Testis (tissue), 2 donors: ENCODE measurements at regions not wholly inside any gene's neighbourhood (a gene's known extent, or its start where the extent isn't known, plus 50 kb on each side); places are given as distances from the start of the nearest gene placed in this dataset.

Experiments
- DNase-seq: peaks from one replicate; pipeline ENCODE4 v3.0.0-alpha.2; 2019
- H3K27ac ChIP-seq, 2 donors: fragments of 200-600 bp; sonication (generic); one replicate each; pipeline ENCODE4 v1.5.1; 2019
- H3K27me3 ChIP-seq: fragments of 200-600 bp; sonication (generic); one replicate; pipeline ENCODE4 v1.5.1; 2019
- H3K36me3 ChIP-seq: fragments of 200-600 bp; sonication (generic); one replicate; pipeline ENCODE4 v1.5.1; 2017; ENCODE audit warnings: low read depth; ENCODE audit errors: missing control alignments
- H3K4me1 ChIP-seq: fragments of 200-600 bp; sonication (generic); one replicate; pipeline ENCODE4 v1.5.1; 2019
- H3K4me3 ChIP-seq, 2 donors: fragments of 200-600 bp; sonication (generic); one replicate each; pipeline ENCODE4 v1.5.1; 2017 to 2019
- H3K9me3 ChIP-seq: fragments of 200-600 bp; sonication (generic); one replicate; pipeline ENCODE4 v1.5.1; 2017
- POLR2A ChIP-seq: fragments of 450-650 bp; IDR thresholded peaks from one replicate; pipeline ENCODE4 v1.6.1; 2017; ENCODE audit warnings: antibody characterized with exemption, mild to moderate bottlenecking, moderate library complexity
- WGBS, 2 donors: methylation state at CpG; one replicate each; pipeline ENCODE4 v1.1.5; 2018; 5-methylcytosine and 5-hydroxymethylcytosine counted together
- intact Hi-C: fragments of 100-400 bp; cut with DNase I; formaldehyde crosslinking; loops from one replicate; pipeline ENCODE4 v1.15.1; 2023; ENCODE audit warnings: low total_unique reads
- TF ChIP-seq, protein P1 (sequence below), 3 experiments: fragments of 450-650 bp in 2 of 3; fragments of 200-600 bp in 1 of 3; sonication (generic) in 1 of 3; IDR thresholded peaks; one replicate each; pipeline ENCODE4 v1.5.1; 2016 to 2019; ENCODE audit warnings: antibody characterized with exemption in 3 of 3, mild to moderate bottlenecking in 2 of 3, moderate library complexity in 1 of 3

DNA sequence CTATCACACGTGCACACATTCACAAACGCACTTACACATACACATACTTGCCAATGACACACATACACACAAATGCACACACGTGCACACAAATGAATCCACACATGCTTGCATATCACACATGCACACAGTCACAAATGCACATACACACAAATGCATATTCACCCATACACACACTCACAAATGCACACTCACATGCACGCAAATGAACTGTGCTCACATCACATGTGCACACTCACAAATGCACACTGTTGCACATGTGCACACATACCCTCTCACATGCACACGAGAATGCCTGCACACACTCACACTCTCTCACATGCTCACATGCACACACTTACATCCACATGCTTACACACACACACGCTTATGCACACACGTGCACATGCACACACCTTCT lies 368.1 kb downstream of the EIPR1 start:
- WGBS, 2 donors = 64 to 73% methylated on average over 6 to 7 of the region's 7 CpGs
- no peak overlapping the region for H3K4me3 ChIP-seq

DNA sequence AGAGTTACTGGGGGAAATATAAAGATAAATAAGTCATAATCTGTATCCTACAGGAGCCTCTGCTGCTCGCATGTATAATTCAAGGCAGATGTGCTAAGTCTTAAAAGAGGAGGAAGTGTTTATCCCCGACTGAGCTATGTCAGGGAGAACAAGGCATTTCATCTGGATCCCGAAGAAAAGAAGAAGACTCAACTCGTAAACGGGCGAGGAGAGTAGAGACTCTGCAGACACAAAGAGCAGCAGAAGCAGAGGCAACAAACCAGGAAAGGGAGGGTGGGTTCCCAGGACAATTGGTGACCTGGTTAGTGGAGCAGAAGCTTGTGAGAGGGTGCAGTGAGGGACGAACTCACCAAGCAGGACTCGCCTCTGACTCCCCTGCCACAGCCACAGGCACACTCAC lies 368.6 kb downstream of the EIPR1 start:
- Histone ChIP-seq H3K4me1 (no peaks in the 10 kb centered on the region), H3K4me3 (no peak overlapping the region), H3K27ac (no peak overlapping the region), H3K27me3 (no peaks in the 10 kb centered on the region), H3K9me3 (no peaks in the 10 kb centered on the region), H3K36me3 (no peaks in the 10 kb centered on the region)
- WGBS, 2 donors = 22 to 24% methylated on average over 8 of the region's 8 CpGs
- intact Hi-C loops = no loop called here
- no peak for TF ChIP-seq POLR2A
- TF ChIP-seq, protein P1, sequence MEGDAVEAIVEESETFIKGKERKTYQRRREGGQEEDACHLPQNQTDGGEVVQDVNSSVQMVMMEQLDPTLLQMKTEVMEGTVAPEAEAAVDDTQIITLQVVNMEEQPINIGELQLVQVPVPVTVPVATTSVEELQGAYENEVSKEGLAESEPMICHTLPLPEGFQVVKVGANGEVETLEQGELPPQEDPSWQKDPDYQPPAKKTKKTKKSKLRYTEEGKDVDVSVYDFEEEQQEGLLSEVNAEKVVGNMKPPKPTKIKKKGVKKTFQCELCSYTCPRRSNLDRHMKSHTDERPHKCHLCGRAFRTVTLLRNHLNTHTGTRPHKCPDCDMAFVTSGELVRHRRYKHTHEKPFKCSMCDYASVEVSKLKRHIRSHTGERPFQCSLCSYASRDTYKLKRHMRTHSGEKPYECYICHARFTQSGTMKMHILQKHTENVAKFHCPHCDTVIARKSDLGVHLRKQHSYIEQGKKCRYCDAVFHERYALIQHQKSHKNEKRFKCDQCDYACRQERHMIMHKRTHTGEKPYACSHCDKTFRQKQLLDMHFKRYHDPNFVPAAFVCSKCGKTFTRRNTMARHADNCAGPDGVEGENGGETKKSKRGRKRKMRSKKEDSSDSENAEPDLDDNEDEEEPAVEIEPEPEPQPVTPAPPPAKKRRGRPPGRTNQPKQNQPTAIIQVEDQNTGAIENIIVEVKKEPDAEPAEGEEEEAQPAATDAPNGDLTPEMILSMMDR (IDR thresholded peaks at IDR 0.05) = no peak
- DNase-seq = no peak

More for the DNA sequence above, 368.1 kb downstream of the EIPR1 start:
- no peaks in the 10 kb centered on the region for H3K27me3 ChIP-seq
- no peaks in the 10 kb centered on the region for H3K4me1 ChIP-seq
- no peak for DNase-seq
- H3K9me3 ChIP-seq = no peaks in the 10 kb centered on the region
- TF ChIP-seq POLR2A = no peak
- TF ChIP-seq, protein P1 (IDR thresholded peaks at IDR 0.05) = no peak
- intact Hi-C loops = no loop called here
- H3K27ac ChIP-seq = no peak overlapping the region
- no peaks in the 10 kb centered on the region for H3K36me3 ChIP-seq

DNA sequence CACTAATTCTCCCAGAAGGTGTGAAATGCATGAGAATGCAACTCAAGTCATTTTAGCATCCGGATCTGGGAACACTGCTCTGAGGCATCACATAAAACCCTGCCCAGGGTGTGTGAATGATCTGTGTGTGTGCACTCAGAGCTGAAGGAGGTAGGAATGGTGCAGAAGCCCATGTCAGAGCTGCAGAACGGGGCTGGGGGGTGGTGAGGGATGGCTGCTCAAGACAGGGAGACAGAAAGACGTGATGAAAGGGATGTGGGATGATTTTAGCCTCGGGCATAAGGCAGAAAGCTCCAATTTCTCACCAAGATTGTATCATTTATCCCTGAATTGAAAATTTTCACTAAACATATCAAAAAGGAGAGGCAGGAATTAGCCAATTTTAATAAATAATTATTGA lies 369.1 kb downstream of the EIPR1 start:
- TF ChIP-seq POLR2A = no peak
- TF ChIP-seq, protein P1 (IDR thresholded peaks at IDR 0.05) = no peak
- H3K27ac ChIP-seq = no peak overlapping the region
- H3K27me3 ChIP-seq = no peaks in the 10 kb centered on the region
- intact Hi-C loops = no loop called here
- H3K36me3 ChIP-seq = no peaks in the 10 kb centered on the region
- H3K9me3 ChIP-seq = no peaks in the 10 kb centered on the region
- no peak for DNase-seq
- 38 to 40% methylated on average over 4 of the region's 4 CpGs for WGBS, 2 donors
- no peak overlapping the region for H3K4me3 ChIP-seq
- no peaks in the 10 kb centered on the region for H3K4me1 ChIP-seq

DNA sequence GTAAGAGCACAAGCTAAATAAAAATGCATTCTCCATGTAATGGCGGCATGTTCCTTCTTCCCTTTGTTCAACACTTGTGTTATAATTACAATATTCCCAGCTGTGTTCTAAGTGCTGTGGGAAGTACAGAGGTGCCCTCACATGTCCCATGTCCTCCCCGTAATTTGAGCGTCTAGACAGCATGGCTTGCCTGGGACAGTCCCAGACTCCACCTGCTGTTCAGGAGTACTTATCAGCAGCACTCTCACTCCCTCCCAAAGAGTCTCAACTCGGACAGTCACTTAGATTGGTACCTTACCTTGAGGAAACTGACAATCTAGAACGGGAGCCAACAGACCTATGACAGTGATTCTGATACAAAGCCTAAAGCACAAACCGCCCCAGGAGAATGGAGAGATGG lies 370.5 kb downstream of the EIPR1 start:
- Histone ChIP-seq H3K9me3 (no peaks in the 10 kb centered on the region), H3K27me3 (peaks cover 3% of the 10 kb centered on the region), H3K27ac (no peak overlapping the region), H3K4me1 (no peaks in the 10 kb centered on the region), H3K4me3 (no peak overlapping the region), H3K36me3 (no peaks in the 10 kb centered on the region)
- TF ChIP-seq POLR2A = no peak
- TF ChIP-seq, protein P1 (IDR thresholded peaks at IDR 0.05) = no peak
- WGBS, 2 donors = 85 to 86% methylated on average over 6 of the region's 6 CpGs
- no peak for DNase-seq
- intact Hi-C loops = no loop called here

DNA sequence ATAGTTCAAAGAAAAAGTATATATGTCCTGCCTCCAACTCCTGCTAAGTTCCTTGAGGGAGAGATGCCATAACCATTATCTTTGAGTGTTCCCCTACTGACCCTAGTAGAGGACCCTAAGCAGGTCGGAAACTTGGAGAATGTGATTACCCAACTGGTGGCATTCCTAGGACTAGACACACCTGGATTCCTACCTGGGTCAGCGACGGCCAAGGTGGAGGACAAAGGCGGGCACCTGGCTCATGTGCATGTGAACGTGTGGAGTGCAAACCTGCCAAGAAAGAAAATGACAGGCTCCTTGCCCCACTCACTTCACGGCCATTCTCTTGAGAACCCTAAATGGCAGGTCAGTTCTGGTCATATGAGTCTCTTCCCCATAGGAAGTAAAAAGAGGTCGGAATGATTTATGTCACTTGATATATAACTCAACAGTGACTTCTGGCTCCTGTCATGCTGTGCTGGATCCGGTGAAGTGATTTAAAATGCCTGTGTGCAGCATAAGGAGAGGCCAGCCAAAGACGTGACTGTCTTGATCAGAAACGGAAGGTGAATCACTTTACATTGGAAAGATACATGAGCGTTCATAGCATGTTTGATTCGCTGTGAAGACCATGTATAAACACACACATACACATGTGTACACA lies 371.6 kb downstream of the EIPR1 start:
- TF ChIP-seq POLR2A = no peak
- TF ChIP-seq, protein P1 (IDR thresholded peaks at IDR 0.05) = no peak
- Histone ChIP-seq H3K27ac (no peak overlapping the region), H3K4me3 (no peak overlapping the region), H3K27me3 (peaks cover 3% of the 10 kb centered on the region), H3K36me3 (no peaks in the 10 kb centered on the region), H3K9me3 (no peaks in the 10 kb centered on the region), H3K4me1 (no peaks in the 10 kb centered on the region)
- WGBS, 2 donors = 75 to 80% methylated on average over 12 of the region's 12 CpGs
- no peak for DNase-seq
- intact Hi-C loops = no loop called here
